Liver (tissue), 8 donors: ENCODE measurements at regions not wholly inside any gene's neighbourhood (a gene's known extent, or its start where the extent isn't known, plus 50 kb on each side); places are given as distances from the start of the nearest gene placed in this dataset.

Experiments used
- DNase-seq: peaks from one replicate; pipeline ENCODE4 v3.0.0-alpha.2; 2017; ENCODE audit warnings: low spot score
- H3K27ac ChIP-seq, 2 donors: one replicate each; pipeline ENCODE4 v1.7.0; 2013; ENCODE audit warnings: inconsistent platforms in 2 of 2, low read length in 2 of 2, control low read depth in 1 of 2, low read depth in 1 of 2, mild to moderate bottlenecking in 1 of 2
- H3K27me3 ChIP-seq, 4 donors: one replicate each; pipeline versions ENCODE4 v1.6.1 to v1.7.0; 2013; ENCODE audit warnings: low read length in 3 of 4, inconsistent platforms in 1 of 4, mild to moderate bottlenecking in 1 of 4, moderate library complexity in 1 of 4; ENCODE audit not compliant: control insufficient read depth in 4 of 4, insufficient read depth in 4 of 4
- H3K36me3 ChIP-seq, 4 donors: one replicate each; pipeline versions ENCODE4 v1.6.1 to v1.7.0; 2013; ENCODE audit warnings: low read length in 3 of 4, mild to moderate bottlenecking in 3 of 4, low read depth in 1 of 4, moderate library complexity in 1 of 4; ENCODE audit not compliant: control insufficient read depth in 4 of 4, insufficient read depth in 3 of 4
- H3K4me1 ChIP-seq, 4 donors: one replicate each; pipeline versions ENCODE4 v1.6.1 to v1.7.0; 2013; ENCODE audit warnings: low read length in 3 of 4, mild to moderate bottlenecking in 3 of 4, moderate library complexity in 1 of 4; ENCODE audit not compliant: control insufficient read depth in 4 of 4, insufficient read depth in 4 of 4
- H3K4me3 ChIP-seq, 3 donors: one replicate each; pipeline versions ENCODE4 v1.6.1 to v1.7.0; 2013; ENCODE audit warnings: low read length in 3 of 3, control low read depth in 1 of 3, low read depth in 1 of 3, mild to moderate bottlenecking in 1 of 3
- H3K9ac ChIP-seq, 2 donors: one replicate each; pipeline ENCODE4 v1.7.0; 2013; ENCODE audit warnings: low read length in 2 of 2, mild to moderate bottlenecking in 2 of 2, moderate library complexity in 2 of 2, control low read depth in 1 of 2, low read depth in 1 of 2
- H3K9me3 ChIP-seq, 4 donors: one replicate each; pipeline versions ENCODE4 v1.6.1 to v1.7.0; 2013; ENCODE audit warnings: low read length in 3 of 4; ENCODE audit not compliant: control insufficient read depth in 4 of 4
- CTCF ChIP-seq: fragments of 150-350 bp; IDR thresholded peaks from 2 replicates; pipeline ENCODE4 v1.5.1; 2017; ENCODE audit warnings: improper control_type of control experiment, low read depth, low read length; ENCODE audit not compliant: missing input control
- EGR1 ChIP-seq, 2 donors: IDR thresholded peaks; 2 replicates each; pipeline ENCODE4 v1.6.1; 2016 to 2018; ENCODE audit warnings: antibody characterized with exemption in 2 of 2, low read depth in 2 of 2
- FOXA1 ChIP-seq: IDR thresholded peaks from 2 replicates; pipeline ENCODE4 v1.6.1; 2016; ENCODE audit warnings: antibody characterized with exemption
- FOXA2 ChIP-seq: IDR thresholded peaks from 2 replicates; pipeline ENCODE4 v1.6.1; 2016; ENCODE audit warnings: antibody characterized with exemption
- GABPA ChIP-seq, 2 donors: IDR thresholded peaks in 1 of 2; conservative IDR thresholded peaks in 1 of 2; 2 replicates each; pipeline ENCODE4 v1.6.1; 2016; ENCODE audit warnings: antibody characterized with exemption in 2 of 2, mild to moderate bottlenecking in 1 of 2, moderate library complexity in 1 of 2
- HNF4A ChIP-seq, 2 donors: conservative IDR thresholded peaks; 2 replicates each; pipeline ENCODE4 v1.6.1; 2016; ENCODE audit warnings: antibody characterized with exemption in 2 of 2, mild to moderate bottlenecking in 2 of 2
- HNF4G ChIP-seq: IDR thresholded peaks from 2 replicates; pipeline ENCODE4 v1.6.1; 2016; ENCODE audit warnings: antibody characterized with exemption
- JUND ChIP-seq, 2 donors: IDR thresholded peaks; 2 replicates each; pipeline ENCODE4 v1.6.1; 2016; ENCODE audit warnings: antibody characterized with exemption in 2 of 2
- MAX ChIP-seq: IDR thresholded peaks from 2 replicates; pipeline ENCODE4 v1.6.1; 2016; ENCODE audit warnings: antibody characterized with exemption
- NR2F2 ChIP-seq: IDR thresholded peaks from 2 replicates; pipeline ENCODE4 v1.6.1; 2016; ENCODE audit warnings: antibody characterized with exemption
- RAD21 ChIP-seq, 2 donors: IDR thresholded peaks; 2 replicates each; pipeline ENCODE4 v1.6.1; 2016; ENCODE audit warnings: antibody characterized with exemption in 2 of 2, mild to moderate bottlenecking in 2 of 2
- REST ChIP-seq: IDR thresholded peaks from 2 replicates; pipeline ENCODE4 v1.6.1; 2016; ENCODE audit warnings: antibody characterized with exemption, mild to moderate bottlenecking
- RXRA ChIP-seq, 2 donors: IDR thresholded peaks; 2 replicates each; pipeline ENCODE4 v1.6.1; 2017 to 2018; ENCODE audit warnings: antibody characterized with exemption in 2 of 2, mild to moderate bottlenecking in 1 of 2
- SP1 ChIP-seq: IDR thresholded peaks from 2 replicates; pipeline ENCODE4 v1.6.1; 2018; ENCODE audit warnings: antibody characterized with exemption, mild to moderate bottlenecking
- TAF1 ChIP-seq: conservative IDR thresholded peaks from 2 replicates; pipeline ENCODE4 v1.6.1; 2016; ENCODE audit warnings: antibody characterized with exemption, mild to moderate bottlenecking
- YY1 ChIP-seq: IDR thresholded peaks from 2 replicates; pipeline ENCODE4 v1.6.1; 2016; ENCODE audit warnings: antibody characterized with exemption, mild to moderate bottlenecking
- WGBS: extraction: QIAGEN DNeasy Blood & Tissue Kit; methylation state at CpG from one replicate; pipeline ENCODE4 v1.1.7; 2013; 5-methylcytosine and 5-hydroxymethylcytosine counted together
- TF ChIP-seq, protein P1 (sequence below): IDR thresholded peaks from 2 replicates; pipeline ENCODE4 v1.6.1; 2016; ENCODE audit warnings: antibody characterized with exemption
- TF ChIP-seq, protein P2 (sequence below): IDR thresholded peaks from 2 replicates; pipeline ENCODE4 v1.6.1; 2016; ENCODE audit warnings: antibody characterized with exemption
- donor health status: healthy.
- donor health status: healthy.
- donor health status: healthy.
- donor health status: healthy.
- donor health status: healthy.

- H3K27ac ChIP-seq: no peak overlapping the region
- no peaks in the 10 kb centered on the region for H3K36me3 ChIP-seq
- no peak overlapping the region for H3K9ac ChIP-seq
- H3K27me3 ChIP-seq: no peaks in the 10 kb centered on the region
- no peak overlapping the region for H3K4me3 ChIP-seq
- no peak for TF ChIP-seq GABPA (IDR thresholded peaks at IDR 0.05 in 1 of 2, conservative IDR thresholded peaks at IDR 0.05 in 1 of 2)
- no peak for TF ChIP-seq RAD21 (IDR thresholded peaks at IDR 0.05)
- TF ChIP-seq FOXA2: no peak
- TF ChIP-seq HNF4G: no peak
- no peak for TF ChIP-seq JUND (IDR thresholded peaks at IDR 0.05)
- no peak for TF ChIP-seq FOXA1
- TF ChIP-seq EGR1 (IDR thresholded peaks at IDR 0.05; ENCODE audit: low read depth in 2 of 2): no peak
- TF ChIP-seq TAF1: no peak
- no peak for TF ChIP-seq SP1
- TF ChIP-seq REST: no peak
- TF ChIP-seq RXRA (IDR thresholded peaks at IDR 0.05): no peak
- TF ChIP-seq NR2F2: no peak
- TF ChIP-seq HNF4A (conservative IDR thresholded peaks at IDR 0.05): no peak
- TF ChIP-seq, protein P1, sequence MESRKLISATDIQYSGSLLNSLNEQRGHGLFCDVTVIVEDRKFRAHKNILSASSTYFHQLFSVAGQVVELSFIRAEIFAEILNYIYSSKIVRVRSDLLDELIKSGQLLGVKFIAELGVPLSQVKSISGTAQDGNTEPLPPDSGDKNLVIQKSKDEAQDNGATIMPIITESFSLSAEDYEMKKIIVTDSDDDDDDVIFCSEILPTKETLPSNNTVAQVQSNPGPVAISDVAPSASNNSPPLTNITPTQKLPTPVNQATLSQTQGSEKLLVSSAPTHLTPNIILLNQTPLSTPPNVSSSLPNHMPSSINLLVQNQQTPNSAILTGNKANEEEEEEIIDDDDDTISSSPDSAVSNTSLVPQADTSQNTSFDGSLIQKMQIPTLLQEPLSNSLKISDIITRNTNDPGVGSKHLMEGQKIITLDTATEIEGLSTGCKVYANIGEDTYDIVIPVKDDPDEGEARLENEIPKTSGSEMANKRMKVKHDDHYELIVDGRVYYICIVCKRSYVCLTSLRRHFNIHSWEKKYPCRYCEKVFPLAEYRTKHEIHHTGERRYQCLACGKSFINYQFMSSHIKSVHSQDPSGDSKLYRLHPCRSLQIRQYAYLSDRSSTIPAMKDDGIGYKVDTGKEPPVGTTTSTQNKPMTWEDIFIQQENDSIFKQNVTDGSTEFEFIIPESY: no peak
- TF ChIP-seq YY1: no peak
- TF ChIP-seq CTCF: no peak
- TF ChIP-seq, protein P2, sequence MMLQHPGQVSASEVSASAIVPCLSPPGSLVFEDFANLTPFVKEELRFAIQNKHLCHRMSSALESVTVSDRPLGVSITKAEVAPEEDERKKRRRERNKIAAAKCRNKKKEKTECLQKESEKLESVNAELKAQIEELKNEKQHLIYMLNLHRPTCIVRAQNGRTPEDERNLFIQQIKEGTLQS: no peak
- TF ChIP-seq MAX: no peak
- H3K9me3 ChIP-seq: no peaks in the 10 kb centered on the region
- WGBS: 92% methylated on average over 2 of the region's 2 CpGs
- no peak for DNase-seq
- H3K4me1 ChIP-seq: no peaks in the 10 kb centered on the region
Observed at GRCh38 chr12:76641961-76642360, 82.4 kb upstream of the OSBPL8 start.

DNA sequence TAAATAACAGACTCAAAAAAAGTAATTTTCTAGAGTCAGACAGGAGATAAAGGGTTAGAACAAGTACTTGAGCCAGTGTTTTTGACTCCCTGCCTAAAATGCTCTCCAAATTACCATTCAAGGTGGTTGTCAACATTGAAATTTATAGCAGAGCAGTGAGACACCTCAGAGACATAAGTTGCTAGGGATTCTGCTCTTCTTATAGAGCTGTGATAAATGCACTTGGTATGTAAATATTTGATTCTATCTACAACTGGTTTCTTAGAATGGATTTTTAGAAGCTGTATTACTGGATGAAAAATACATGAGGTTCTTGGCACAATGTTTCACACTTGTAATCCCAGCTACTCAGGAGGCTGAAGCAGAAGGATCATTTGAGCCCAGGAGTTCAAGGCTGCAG lies 83.9 kb upstream of the OSBPL8 start:
- no peak overlapping the region for H3K27ac ChIP-seq
- H3K27me3 ChIP-seq: no peaks in the 10 kb centered on the region
- no peaks in the 10 kb centered on the region for H3K9me3 ChIP-seq
- no peak for TF ChIP-seq NR2F2
- no peaks in the 10 kb centered on the region for H3K4me1 ChIP-seq
- no peak overlapping the region for H3K9ac ChIP-seq
- no peak for DNase-seq
- H3K36me3 ChIP-seq: no peaks in the 10 kb centered on the region
- no peak overlapping the region for H3K4me3 ChIP-seq
